GM21390 (cell line): ENCODE measurements at regions not wholly inside any gene's neighbourhood (a gene's known extent, or its start where the extent isn't known, plus 50 kb on each side); places are given as distances from the start of the nearest gene placed in this dataset.
"Not testable (repeated sequence)": the region's sequence is repeated elsewhere in the genome, so short reads cannot be mapped to it uniquely, and the experiment has no call there.

Experiments
- ATAC-seq: cut with Tn5 transposase; IDR thresholded peaks from one replicate; pipeline ENCODE4 v1.9.1; 2021; ENCODE audit not compliant: unreplicated experiment

- not testable (repeated sequence) for ATAC-seq
These were observed 69.9 kb upstream of the TBC1D5 start for GRCh38 chr3:17812328-17812727.

- no peak for ATAC-seq
These were observed 69.2 kb upstream of the TBC1D5 start for GRCh38 chr3:17811646-17812045.

GRCh38 chr3:17810759-17811158, 68.3 kb upstream of the TBC1D5 start:
- no peak for ATAC-seq

- ATAC-seq = no peak
These were observed 66.6 kb upstream of the TBC1D5 start for GRCh38 chr3:17808994-17809393.

GRCh38 chr3:17806876-17807275, 64.4 kb upstream of the TBC1D5 start:
- no peak for ATAC-seq

- no peak for ATAC-seq
These were observed 63.8 kb upstream of the TBC1D5 start for GRCh38 chr3:17806201-17806600.

GRCh38 chr3:17805461-17805940, 63.1 kb upstream of the TBC1D5 start:
- ATAC-seq = no peak

GRCh38 chr3:17802950-17803349, 60.5 kb upstream of the TBC1D5 start:
- ATAC-seq = peak; percentile 74

- ATAC-seq = no peak
These were observed 58.7 kb upstream of the TBC1D5 start for GRCh38 chr3:17801131-17801530.

- ATAC-seq = no peak
These were observed 57.8 kb upstream of the TBC1D5 start for GRCh38 chr3:17800232-17800631.

GRCh38 chr3:17799312-17799711, 56.9 kb upstream of the TBC1D5 start:
- no peak for ATAC-seq

- no peak for ATAC-seq
These were observed 55.6 kb upstream of the TBC1D5 start for GRCh38 chr3:17798000-17798399.

GRCh38 chr3:17795711-17796110, 53.3 kb upstream of the TBC1D5 start:
- no peak for ATAC-seq

GRCh38 chr3:17795280-17795679, 52.8 kb upstream of the TBC1D5 start:
- no peak for ATAC-seq

- no peak for ATAC-seq
These were observed 51.2 kb upstream of the TBC1D5 start for GRCh38 chr3:17793542-17794195.
